ENCODE measurements at regions not wholly inside any gene's neighbourhood (a gene's known extent, or its start where the extent isn't known, plus 50 kb on each side); places are given as distances from the start of the nearest gene placed in this dataset.

DNA sequence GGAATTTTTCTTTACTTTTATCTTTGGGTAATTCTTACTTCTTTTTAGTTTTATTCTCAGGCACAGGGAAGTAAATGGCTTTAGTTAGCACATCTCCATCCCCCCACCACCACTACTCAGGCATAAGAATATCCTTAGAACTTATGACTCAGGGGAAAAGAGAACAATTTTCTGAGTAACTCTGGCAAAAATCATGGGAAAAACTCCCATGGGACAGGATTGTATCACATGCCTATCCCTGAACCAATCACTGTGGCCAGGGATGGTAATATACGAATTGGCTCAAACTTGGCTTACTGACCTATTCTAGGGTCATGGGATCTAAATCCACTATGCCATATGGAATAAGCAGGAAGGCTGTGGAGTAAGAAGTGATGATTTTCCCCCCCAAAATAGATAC lies 339.1 kb downstream of the BTBD3 start:
- H3K9me3 ChIP-seq (ENCODE audit: control insufficient read depth, insufficient read depth, low read length) = peaks cover 3% of the 10 kb centered on the region; the same call in 1 of the 2 replicates
- H3K4me1 ChIP-seq (ENCODE audit: control insufficient read depth, low read length) = no peaks in the 10 kb centered on the region
- no peak overlapping the region for H3K4me3 ChIP-seq (ENCODE audit: low read length)
- H3K36me3 ChIP-seq (ENCODE audit: control insufficient read depth, low read length) = no peaks in the 10 kb centered on the region
- no peak overlapping the region for H3K27ac ChIP-seq (ENCODE audit: low read depth, low read length)
- TF ChIP-seq EZH2phosphoT487 (IDR thresholded peaks at IDR 0.05; ENCODE audit: borderline replicate concordance, low read length) = no peak
- TF ChIP-seq, protein P1, sequence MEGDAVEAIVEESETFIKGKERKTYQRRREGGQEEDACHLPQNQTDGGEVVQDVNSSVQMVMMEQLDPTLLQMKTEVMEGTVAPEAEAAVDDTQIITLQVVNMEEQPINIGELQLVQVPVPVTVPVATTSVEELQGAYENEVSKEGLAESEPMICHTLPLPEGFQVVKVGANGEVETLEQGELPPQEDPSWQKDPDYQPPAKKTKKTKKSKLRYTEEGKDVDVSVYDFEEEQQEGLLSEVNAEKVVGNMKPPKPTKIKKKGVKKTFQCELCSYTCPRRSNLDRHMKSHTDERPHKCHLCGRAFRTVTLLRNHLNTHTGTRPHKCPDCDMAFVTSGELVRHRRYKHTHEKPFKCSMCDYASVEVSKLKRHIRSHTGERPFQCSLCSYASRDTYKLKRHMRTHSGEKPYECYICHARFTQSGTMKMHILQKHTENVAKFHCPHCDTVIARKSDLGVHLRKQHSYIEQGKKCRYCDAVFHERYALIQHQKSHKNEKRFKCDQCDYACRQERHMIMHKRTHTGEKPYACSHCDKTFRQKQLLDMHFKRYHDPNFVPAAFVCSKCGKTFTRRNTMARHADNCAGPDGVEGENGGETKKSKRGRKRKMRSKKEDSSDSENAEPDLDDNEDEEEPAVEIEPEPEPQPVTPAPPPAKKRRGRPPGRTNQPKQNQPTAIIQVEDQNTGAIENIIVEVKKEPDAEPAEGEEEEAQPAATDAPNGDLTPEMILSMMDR (IDR thresholded peaks at IDR 0.05; ENCODE audit: low read depth, low read length, poor library complexity, severe bottlenecking) = no peak
- no peaks in the 10 kb centered on the region for H4K20me1 ChIP-seq (ENCODE audit: control insufficient read depth, insufficient read depth, low read depth, low read length)
- H3K79me2 ChIP-seq (ENCODE audit: control insufficient read depth, low read length) = no peaks in the 10 kb centered on the region
- H3K4me2 ChIP-seq (ENCODE audit: low read length) = no peak overlapping the region
- no peaks in the 10 kb centered on the region for H3K27me3 ChIP-seq (ENCODE audit: control insufficient read depth, low read length)
- no peaks in the 10 kb centered on the region for H3F3A ChIP-seq (ENCODE audit: control insufficient read depth, insufficient read depth)
- H3K9me2 ChIP-seq (replicated peaks; ENCODE audit: control insufficient read depth, low read length) = no peaks in the 10 kb centered on the region

- Histone ChIP-seq H3F3A (ENCODE audit: control insufficient read depth, insufficient read depth) (no peaks in the 10 kb centered on the region), H3K36me3 (ENCODE audit: control insufficient read depth, low read length) (no peaks in the 10 kb centered on the region), H3K27me3 (ENCODE audit: control insufficient read depth, low read length) (no peaks in the 10 kb centered on the region), H3K4me2 (ENCODE audit: low read length) (no peak overlapping the region), H3K27ac (ENCODE audit: low read depth, low read length) (no peak overlapping the region), H3K4me3 (ENCODE audit: low read length) (no peak overlapping the region), H3K79me2 (ENCODE audit: control insufficient read depth, low read length) (no peaks in the 10 kb centered on the region), H3K4me1 (ENCODE audit: control insufficient read depth, low read length) (no peaks in the 10 kb centered on the region), H4K20me1 (ENCODE audit: control insufficient read depth, insufficient read depth, low read depth, low read length) (no peaks in the 10 kb centered on the region), H3K9me2 (replicated peaks; ENCODE audit: control insufficient read depth, low read length) (no peaks in the 10 kb centered on the region), H3K9me3 (ENCODE audit: control insufficient read depth, insufficient read depth, low read length) (peaks cover 3% of the 10 kb centered on the region; the same call in 1 of the 2 replicates)
- no peak for TF ChIP-seq EZH2phosphoT487 (IDR thresholded peaks at IDR 0.05; ENCODE audit: borderline replicate concordance, low read length)
- TF ChIP-seq, protein P1 (IDR thresholded peaks at IDR 0.05; ENCODE audit: low read depth, low read length, poor library complexity, severe bottlenecking) = no peak
These were observed 345.1 kb downstream of the BTBD3 start for GRCh38 chr20:12262747-12263146.

DNA sequence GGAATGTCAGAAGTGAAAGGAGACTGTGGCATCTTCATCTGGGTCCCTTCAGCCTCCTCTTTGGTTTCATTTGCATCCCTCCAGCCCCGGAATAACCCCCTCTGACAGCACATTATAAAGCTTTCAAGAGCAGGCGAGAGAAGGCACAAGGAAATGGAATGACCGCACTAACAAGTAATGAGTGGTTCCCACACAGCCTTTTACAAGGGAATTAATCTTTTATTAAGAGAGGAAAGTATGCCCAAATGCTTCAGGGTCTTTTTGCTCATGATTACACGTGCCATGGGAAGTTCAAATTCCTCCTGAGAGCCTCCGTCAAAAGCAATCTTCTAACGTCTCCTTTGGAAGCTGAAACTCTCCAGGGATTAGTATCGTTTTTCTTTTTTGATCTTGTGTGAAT lies 347.0 kb downstream of the BTBD3 start:
- Histone ChIP-seq H3K4me2 (ENCODE audit: low read length) (no peak overlapping the region), H4K20me1 (ENCODE audit: control insufficient read depth, insufficient read depth, low read depth, low read length) (no peaks in the 10 kb centered on the region), H3K79me2 (ENCODE audit: control insufficient read depth, low read length) (no peaks in the 10 kb centered on the region), H3K9me2 (replicated peaks; ENCODE audit: control insufficient read depth, low read length) (no peaks in the 10 kb centered on the region), H3K4me3 (ENCODE audit: low read length) (no peak overlapping the region), H3K4me1 (ENCODE audit: control insufficient read depth, low read length) (no peaks in the 10 kb centered on the region), H3K27ac (ENCODE audit: low read depth, low read length) (no peak overlapping the region), H3K9me3 (ENCODE audit: control insufficient read depth, insufficient read depth, low read length) (no peaks in the 10 kb centered on the region; the same call in 1 of the 2 replicates), H3F3A (ENCODE audit: control insufficient read depth, insufficient read depth) (no peaks in the 10 kb centered on the region), H3K36me3 (ENCODE audit: control insufficient read depth, low read length) (no peaks in the 10 kb centered on the region), H3K27me3 (ENCODE audit: control insufficient read depth, low read length) (no peaks in the 10 kb centered on the region)
- TF ChIP-seq EZH2phosphoT487 (IDR thresholded peaks at IDR 0.05; ENCODE audit: borderline replicate concordance, low read length) = no peak
- TF ChIP-seq, protein P1 (IDR thresholded peaks at IDR 0.05; ENCODE audit: low read depth, low read length, poor library complexity, severe bottlenecking) = no peak

All from DOHH2 (cell line).